Activated B cell treated with CpG ODN at 0.5 μM for 24 hours (primary cell): ENCODE measurements at regions not wholly inside any gene's neighbourhood (a gene's known extent, or its start where the extent isn't known, plus 50 kb on each side); places are given as distances from the start of the nearest gene placed in this dataset.

Experiments
- ATAC-seq: fragments of 200-7000 bp; cut with Tn5 transposase; one replicate; pipeline ENCODE4 v1.10.0; 2021; ENCODE audit warnings: low read depth, mild to moderate bottlenecking, moderate library complexity
- CTCF ChIA-PET: fragments of 350-600 bp; sonication (Branson Sonifier 250); formaldehyde crosslinking; loops from one replicate; lab custom pipeline; 2021; ENCODE audit warnings: antibody characterized with exemption; lab: Charles Lee
- POLR2A ChIA-PET: fragments of 350-600 bp; sonication (Branson Sonifier 250); formaldehyde crosslinking; loops from one replicate; lab custom pipeline; 2021; ENCODE audit warnings: antibody characterized with exemption; lab: Charles Lee
- DNase-seq: peaks from one replicate; pipeline ENCODE4 v3.0.0; 2022
- H3K27ac Mint-ChIP-seq: one replicate; pipeline ENCODE4 v1.8.0; 2020; ENCODE audit warnings: mixed read lengths
- H3K27me3 Mint-ChIP-seq: one replicate; pipeline ENCODE4 v1.8.0; 2021; ENCODE audit warnings: mixed read lengths
- H3K36me3 Mint-ChIP-seq: one replicate; pipeline ENCODE4 v1.8.0; 2021; ENCODE audit warnings: low read depth, mixed read lengths
- H3K4me1 Mint-ChIP-seq: one replicate; pipeline ENCODE4 v1.8.0; 2021; ENCODE audit warnings: mixed read lengths
- H3K4me3 Mint-ChIP-seq: one replicate; pipeline ENCODE4 v1.8.0; 2020; ENCODE audit warnings: mild to moderate bottlenecking, mixed read lengths
- H3K9me3 Mint-ChIP-seq: one replicate; pipeline ENCODE4 v1.8.0; 2020; ENCODE audit warnings: mixed read lengths
- CTCF ChIP-seq: fragments of 200-600 bp; IDR thresholded peaks from one replicate; pipeline ENCODE4 v1.8.0; 2022; ENCODE audit warnings: antibody characterized with exemption, mild to moderate bottlenecking
- intact Hi-C: fragments of 100-400 bp; cut with micrococcal nuclease; formaldehyde crosslinking; loops from one replicate; pipeline ENCODE4 v1.15.1; 2024

GRCh38 chr10:2048337-2048973, 311.1 kb upstream of the ADARB2 start:
- Mint-ChIP-seq H3K9me3 (no peaks in the 10 kb centered on the region), H3K27me3 (peaks cover 2% of the 10 kb centered on the region), H3K4me3 (no peak overlapping the region), H3K27ac (no peak overlapping the region), H3K36me3 (no peaks in the 10 kb centered on the region), H3K4me1 (no peaks in the 10 kb centered on the region)
- DNase-seq (no peak), ATAC-seq (no peak)
- no peak for TF ChIP-seq CTCF
- ChIA-PET CTCF (no interaction called here), POLR2A (no interaction called here)
- intact Hi-C loops: no loop called here

GRCh38 chr10:2047679-2048078, 310.4 kb upstream of the ADARB2 start:
- Mint-ChIP-seq H3K4me1 (no peaks in the 10 kb centered on the region), H3K36me3 (no peaks in the 10 kb centered on the region), H3K27me3 (no peaks in the 10 kb centered on the region), H3K27ac (no peak overlapping the region), H3K9me3 (no peaks in the 10 kb centered on the region), H3K4me3 (no peak overlapping the region)
- POLR2A ChIA-PET: no interaction called here
- intact Hi-C loops: no loop called here
- ATAC-seq: no peak
- DNase-seq: no peak
- CTCF ChIA-PET: no interaction called here
- TF ChIP-seq CTCF: no peak

GRCh38 chr10:2043379-2043778, 306.1 kb upstream of the ADARB2 start:
- Mint-ChIP-seq H3K9me3 (no peaks in the 10 kb centered on the region), H3K36me3 (no peaks in the 10 kb centered on the region), H3K4me1 (no peaks in the 10 kb centered on the region), H3K4me3 (no peak overlapping the region), H3K27ac (no peak overlapping the region), H3K27me3 (no peaks in the 10 kb centered on the region)
- CTCF ChIA-PET: no interaction called here
- no peak for TF ChIP-seq CTCF
- no peak for ATAC-seq
- no peak for DNase-seq
- intact Hi-C loops: no loop called here
- POLR2A ChIA-PET: no interaction called here

GRCh38 chr10:2038036-2038435, 300.7 kb upstream of the ADARB2 start:
- Mint-ChIP-seq H3K27me3 (no peaks in the 10 kb centered on the region), H3K4me1 (no peaks in the 10 kb centered on the region), H3K27ac (no peak overlapping the region), H3K36me3 (no peaks in the 10 kb centered on the region), H3K4me3 (no peak overlapping the region), H3K9me3 (peaks cover 4% of the 10 kb centered on the region)
- ATAC-seq (no peak), DNase-seq (no peak)
- CTCF ChIA-PET: no interaction called here
- POLR2A ChIA-PET: no interaction called here
- no peak for TF ChIP-seq CTCF
- intact Hi-C loops: no loop called here

GRCh38 chr10:2037246-2037645, 299.9 kb upstream of the ADARB2 start:
- no peak for DNase-seq
- intact Hi-C loops: no loop called here
- POLR2A ChIA-PET: no interaction called here
- no peaks in the 10 kb centered on the region for H3K36me3 Mint-ChIP-seq
- TF ChIP-seq CTCF: no peak
- no peak overlapping the region for H3K27ac Mint-ChIP-seq
- ATAC-seq: no peak
- no peaks in the 10 kb centered on the region for H3K27me3 Mint-ChIP-seq
- no peaks in the 10 kb centered on the region for H3K4me1 Mint-ChIP-seq
- H3K9me3 Mint-ChIP-seq: peaks cover 4% of the 10 kb centered on the region
- CTCF ChIA-PET: no interaction called here
- H3K4me3 Mint-ChIP-seq: no peak overlapping the region
